ENCODE measurements at regions not wholly inside any gene's neighbourhood (a gene's known extent, or its start where the extent isn't known, plus 50 kb on each side); places are given as distances from the start of the nearest gene placed in this dataset.

DNA sequence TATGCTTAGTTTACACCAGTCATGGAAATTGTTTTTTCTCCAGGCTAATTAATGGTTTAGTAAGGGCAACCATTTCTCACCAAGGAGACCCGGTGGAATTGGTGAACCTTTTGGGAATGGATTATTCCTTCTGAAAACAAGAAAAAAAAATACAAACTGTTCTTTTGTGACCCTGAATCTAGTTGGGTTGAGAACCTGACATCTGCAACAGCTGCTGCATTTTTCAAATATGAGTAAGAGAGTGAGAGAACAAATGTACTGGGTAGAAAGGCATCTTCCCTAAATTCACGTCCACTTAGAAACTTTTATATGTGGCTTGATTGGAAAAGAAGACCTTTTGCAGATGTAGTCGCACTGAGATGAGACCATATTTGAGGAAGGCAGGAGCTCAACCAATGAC, 553.4 kb upstream of the EPHA7 start:
- DNase-seq (ENCODE audit: insufficient read length, low spot score) (no peak), FAIRE-seq (no peak)
- TF ChIP-seq, protein P1, sequence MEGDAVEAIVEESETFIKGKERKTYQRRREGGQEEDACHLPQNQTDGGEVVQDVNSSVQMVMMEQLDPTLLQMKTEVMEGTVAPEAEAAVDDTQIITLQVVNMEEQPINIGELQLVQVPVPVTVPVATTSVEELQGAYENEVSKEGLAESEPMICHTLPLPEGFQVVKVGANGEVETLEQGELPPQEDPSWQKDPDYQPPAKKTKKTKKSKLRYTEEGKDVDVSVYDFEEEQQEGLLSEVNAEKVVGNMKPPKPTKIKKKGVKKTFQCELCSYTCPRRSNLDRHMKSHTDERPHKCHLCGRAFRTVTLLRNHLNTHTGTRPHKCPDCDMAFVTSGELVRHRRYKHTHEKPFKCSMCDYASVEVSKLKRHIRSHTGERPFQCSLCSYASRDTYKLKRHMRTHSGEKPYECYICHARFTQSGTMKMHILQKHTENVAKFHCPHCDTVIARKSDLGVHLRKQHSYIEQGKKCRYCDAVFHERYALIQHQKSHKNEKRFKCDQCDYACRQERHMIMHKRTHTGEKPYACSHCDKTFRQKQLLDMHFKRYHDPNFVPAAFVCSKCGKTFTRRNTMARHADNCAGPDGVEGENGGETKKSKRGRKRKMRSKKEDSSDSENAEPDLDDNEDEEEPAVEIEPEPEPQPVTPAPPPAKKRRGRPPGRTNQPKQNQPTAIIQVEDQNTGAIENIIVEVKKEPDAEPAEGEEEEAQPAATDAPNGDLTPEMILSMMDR (IDR thresholded peaks at IDR 0.05; ENCODE audit: insufficient read depth, missing control alignments), result no peak

DNA sequence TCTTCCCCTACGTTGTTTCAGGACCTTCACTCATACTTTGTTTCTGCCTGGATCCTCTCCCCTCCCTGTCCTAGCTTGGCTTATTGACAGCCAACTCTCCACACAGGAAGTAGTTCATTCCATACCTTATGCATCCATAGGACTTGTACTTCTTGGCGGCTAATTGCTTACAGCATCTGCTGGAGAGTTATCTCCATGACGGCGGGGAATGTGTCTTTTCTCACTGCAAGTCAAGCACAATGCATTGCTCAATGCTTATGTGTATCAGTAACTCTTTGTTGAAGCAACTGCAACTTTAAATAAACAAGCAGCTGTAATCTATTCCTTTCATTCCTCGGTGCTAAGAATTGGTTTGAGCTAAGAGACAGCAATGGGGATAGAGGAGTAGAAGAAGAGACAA, 551.3 kb upstream of the EPHA7 start:
- TF ChIP-seq, protein P1 (IDR thresholded peaks at IDR 0.05; ENCODE audit: insufficient read depth, missing control alignments), result no peak
- FAIRE-seq (no peak), DNase-seq (ENCODE audit: insufficient read length, low spot score) (no peak)

DNA sequence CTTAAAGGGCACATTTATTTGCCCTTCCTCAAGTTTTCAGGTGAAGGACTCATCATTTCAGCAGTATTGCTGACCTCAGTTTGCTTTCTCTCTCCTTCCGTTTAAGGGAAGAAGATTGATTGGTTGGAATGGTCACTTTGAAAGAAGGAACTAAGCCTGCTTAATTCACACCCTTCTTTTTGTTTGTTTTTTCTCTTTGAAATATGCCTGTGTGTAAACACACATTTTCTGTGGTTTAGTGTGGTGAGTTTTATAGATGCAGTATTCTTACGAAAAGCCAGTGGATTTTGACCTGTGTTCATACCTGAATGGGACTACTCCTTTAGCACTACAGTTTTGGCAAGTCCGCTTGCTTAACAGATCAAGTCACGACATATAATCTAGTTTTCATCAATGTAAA, 548.8 kb upstream of the EPHA7 start:
- no peak for FAIRE-seq
- TF ChIP-seq, protein P1 (IDR thresholded peaks at IDR 0.05; ENCODE audit: insufficient read depth, missing control alignments), result no peak

DNA sequence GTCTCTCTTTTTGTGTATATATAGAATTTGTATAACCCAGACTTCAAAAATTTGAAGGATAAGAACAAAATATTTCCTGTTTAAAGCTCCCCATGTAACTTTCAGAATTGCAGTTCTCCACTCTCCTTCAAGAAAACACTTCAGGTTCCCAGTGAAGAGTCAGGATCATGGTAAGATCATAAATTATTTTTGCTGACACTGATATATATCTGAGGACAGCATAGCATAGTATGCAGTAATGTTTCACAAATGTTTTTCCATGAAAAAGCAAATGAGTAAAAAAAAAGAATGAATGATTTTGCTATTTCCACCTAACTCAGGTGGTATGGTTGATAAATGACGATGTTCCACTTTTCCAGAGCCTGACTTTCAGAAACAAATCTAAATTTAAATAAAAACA, 545.6 kb upstream of the EPHA7 start:
- DNase-seq (ENCODE audit: insufficient read length, low spot score), result no peak
- TF ChIP-seq, protein P1 (IDR thresholded peaks at IDR 0.05; ENCODE audit: insufficient read depth, missing control alignments), result no peak
- FAIRE-seq, result no peak

More for the DNA sequence above, 548.8 kb upstream of the EPHA7 start:
- no peak for DNase-seq (ENCODE audit: insufficient read length, low spot score)

DNA sequence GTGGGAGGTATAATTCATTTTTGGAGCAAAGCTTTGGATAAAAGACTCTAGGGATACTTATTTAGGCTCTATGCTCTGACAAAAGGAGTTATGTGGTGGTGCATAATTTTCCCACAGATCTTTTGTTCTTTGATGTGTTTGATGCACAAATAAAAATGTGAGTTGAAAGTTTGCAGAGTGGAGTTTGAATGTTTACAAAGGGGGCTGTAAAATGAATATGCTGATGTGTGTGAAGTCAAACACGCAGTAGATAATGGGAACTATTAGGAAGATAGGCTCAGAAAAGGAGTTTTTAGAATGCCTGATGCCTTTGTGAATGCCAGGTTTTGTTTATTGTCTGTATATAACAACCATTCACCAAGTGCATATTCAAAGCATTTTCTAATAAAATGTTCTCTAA, 545.0 kb upstream of the EPHA7 start:
- TF ChIP-seq, protein P1 (IDR thresholded peaks at IDR 0.05; ENCODE audit: insufficient read depth, missing control alignments), result no peak
- no peak for DNase-seq (ENCODE audit: insufficient read length, low spot score)
- FAIRE-seq, result no peak

DNA sequence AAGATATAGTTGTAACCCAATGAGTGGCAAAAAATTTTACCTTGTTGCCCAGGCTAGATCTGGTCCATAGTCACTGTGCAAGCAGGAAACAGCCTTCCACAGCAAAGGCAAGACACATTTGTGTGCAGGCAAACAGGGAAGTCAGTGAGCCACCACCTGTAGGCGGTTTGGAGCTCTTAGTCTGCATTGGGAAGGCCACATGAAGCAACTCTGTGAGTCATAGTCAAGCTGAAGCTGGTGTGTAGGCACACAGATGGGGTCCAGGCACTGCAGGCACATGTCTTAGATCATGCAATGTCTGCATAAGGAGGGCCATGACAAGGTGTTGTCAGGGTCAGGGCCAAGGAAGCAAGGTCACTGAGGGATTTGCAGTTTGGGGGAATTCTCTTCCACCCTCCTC, 543.2 kb upstream of the EPHA7 start:
- TF ChIP-seq, protein P1 (IDR thresholded peaks at IDR 0.05; ENCODE audit: insufficient read depth, missing control alignments), result no peak

DNA sequence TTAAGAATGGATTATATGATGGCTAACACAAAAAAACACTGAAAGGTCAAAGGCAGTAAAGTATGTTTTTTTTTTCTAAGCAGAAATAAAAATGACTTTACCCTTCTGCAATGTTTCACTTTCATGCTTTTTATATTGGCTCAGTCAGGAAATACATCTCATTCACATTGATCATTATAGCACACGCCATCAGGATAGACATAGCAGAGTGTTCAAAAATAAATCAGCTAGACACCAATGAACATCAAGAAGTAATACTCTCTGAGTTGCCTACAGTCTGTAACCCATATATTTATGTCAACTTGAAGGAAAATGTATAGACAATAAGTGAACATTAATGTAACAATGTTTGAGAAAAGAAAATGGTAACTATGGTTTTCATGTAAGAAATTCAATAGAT, 535.2 kb upstream of the EPHA7 start:
- DNase-seq (ENCODE audit: insufficient read length, low spot score) (no peak), FAIRE-seq (no peak)
- TF ChIP-seq, protein P1 (IDR thresholded peaks at IDR 0.05; ENCODE audit: insufficient read depth, missing control alignments), result no peak

More for the DNA sequence above, 543.2 kb upstream of the EPHA7 start:
- no peak for DNase-seq (ENCODE audit: insufficient read length, low spot score)
- no peak for FAIRE-seq

Measured in D721Med (cell line).